ENCODE measurements at regions not wholly inside any gene's neighbourhood (a gene's known extent, or its start where the extent isn't known, plus 50 kb on each side); places are given as distances from the start of the nearest gene placed in this dataset.

- H3K27me3 Mint-ChIP-seq: peaks cover 3 to 4% of the 10 kb centered on the region in 2 donors
- CTCF ChIA-PET: no interaction called here
Observed at GRCh38 chr4:129218360-129218759, 122.4 kb downstream of the C4orf33 start.

GRCh38 chr4:129218897-129219296 is 122.9 kb downstream of the C4orf33 start:
- POLR2A ChIA-PET: no interaction called here
- H3K27ac Mint-ChIP-seq: no peak overlapping the region
- no peaks in the 10 kb centered on the region for H3K4me1 ChIP-seq (ENCODE audit: insufficient read depth, low read length)
- CTCF ChIA-PET: no interaction called here
- H3K36me3 ChIP-seq (ENCODE audit: insufficient read depth, low read length): no peaks in the 10 kb centered on the region
- no peaks in the 10 kb centered on the region for H3K9me3 ChIP-seq (ENCODE audit: low read length)
- peaks cover 0 to 1% (median 0%) of the 10 kb centered on the region in 5 donors for H3K9me3 Mint-ChIP-seq
- H3K36me3 Mint-ChIP-seq: no peaks in the 10 kb centered on the region
- no peak for DNase-seq
- H3K27me3 ChIP-seq (ENCODE audit: insufficient read depth, low read length, poor library complexity, severe bottlenecking): no peaks in the 10 kb centered on the region
- no peak overlapping the region for H3K4me3 ChIP-seq (ENCODE audit: low read length)
- H3K4me1 Mint-ChIP-seq: no peaks in the 10 kb centered on the region
- no peak overlapping the region for H3K27ac ChIP-seq (ENCODE audit: low read depth, low read length)
- no peak overlapping the region for H3K4me3 Mint-ChIP-seq
- H3K27me3 Mint-ChIP-seq: peaks cover 3 to 4% of the 10 kb centered on the region in 2 donors

More at GRCh38 chr4:129218360-129218759, 122.4 kb downstream of the C4orf33 start:
- DNase-seq: no peak
- Mint-ChIP-seq H3K4me1 (no peaks in the 10 kb centered on the region), H3K36me3 (no peaks in the 10 kb centered on the region), H3K27ac (no peak overlapping the region), H3K9me3 (peaks cover 0 to 1% (median 0%) of the 10 kb centered on the region in 5 donors), H3K4me3 (no peak overlapping the region)
- no peaks in the 10 kb centered on the region for H3K27me3 ChIP-seq (ENCODE audit: insufficient read depth, low read length, poor library complexity, severe bottlenecking)
- no peaks in the 10 kb centered on the region for H3K9me3 ChIP-seq (ENCODE audit: low read length)
- H3K27ac ChIP-seq (ENCODE audit: low read depth, low read length): no peak overlapping the region
- H3K4me3 ChIP-seq (ENCODE audit: low read length): no peak overlapping the region
- POLR2A ChIA-PET: no interaction called here
- H3K36me3 ChIP-seq (ENCODE audit: insufficient read depth, low read length): no peaks in the 10 kb centered on the region
- no peaks in the 10 kb centered on the region for H3K4me1 ChIP-seq (ENCODE audit: insufficient read depth, low read length)

- H3K4me1 Mint-ChIP-seq: no peaks in the 10 kb centered on the region
- H3K27ac Mint-ChIP-seq: no peak overlapping the region
- POLR2A ChIA-PET: no interaction called here
- Histone ChIP-seq H3K27me3 (ENCODE audit: insufficient read depth, low read length, poor library complexity, severe bottlenecking) (no peaks in the 10 kb centered on the region), H3K36me3 (ENCODE audit: insufficient read depth, low read length) (no peaks in the 10 kb centered on the region), H3K4me3 (ENCODE audit: low read length) (no peak overlapping the region), H3K9me3 (ENCODE audit: low read length) (no peaks in the 10 kb centered on the region), H3K27ac (ENCODE audit: low read depth, low read length) (no peak overlapping the region), H3K4me1 (ENCODE audit: insufficient read depth, low read length) (no peaks in the 10 kb centered on the region)
- no peak for DNase-seq
- no peaks in the 10 kb centered on the region for H3K36me3 Mint-ChIP-seq
- peaks cover 3 to 8% of the 10 kb centered on the region in 2 donors for H3K27me3 Mint-ChIP-seq
- H3K9me3 Mint-ChIP-seq: peaks cover 0 to 1% (median 0%) of the 10 kb centered on the region in 5 donors
- no peak overlapping the region for H3K4me3 Mint-ChIP-seq
- CTCF ChIA-PET: no interaction called here
Observed at GRCh38 chr4:129220254-129220653, 124.3 kb downstream of the C4orf33 start.

- no peak overlapping the region for H3K27ac Mint-ChIP-seq
- Histone ChIP-seq H3K27me3 (ENCODE audit: insufficient read depth, low read length, poor library complexity, severe bottlenecking) (no peaks in the 10 kb centered on the region), H3K27ac (ENCODE audit: low read depth, low read length) (no peak overlapping the region), H3K4me1 (ENCODE audit: insufficient read depth, low read length) (no peaks in the 10 kb centered on the region), H3K9me3 (ENCODE audit: low read length) (no peaks in the 10 kb centered on the region), H3K36me3 (ENCODE audit: insufficient read depth, low read length) (no peaks in the 10 kb centered on the region), H3K4me3 (ENCODE audit: low read length) (no peak overlapping the region)
- ChIA-PET POLR2A (no interaction called here), CTCF (no interaction called here)
- DNase-seq: no peak
- no peaks in the 10 kb centered on the region for H3K4me1 Mint-ChIP-seq
- H3K9me3 Mint-ChIP-seq: no peaks in the 10 kb centered on the region
- no peaks in the 10 kb centered on the region for H3K36me3 Mint-ChIP-seq
- peaks cover 6 to 7% of the 10 kb centered on the region in 2 donors for H3K27me3 Mint-ChIP-seq
- H3K4me3 Mint-ChIP-seq: no peak overlapping the region
Observed at GRCh38 chr4:129223945-129224344, 128.0 kb downstream of the C4orf33 start.

- no peaks in the 10 kb centered on the region for H3K9me3 Mint-ChIP-seq
- ChIA-PET CTCF (no interaction called here), POLR2A (no interaction called here)
- no peaks in the 10 kb centered on the region for H3K4me1 Mint-ChIP-seq
- Histone ChIP-seq H3K36me3 (ENCODE audit: insufficient read depth, low read length) (no peaks in the 10 kb centered on the region), H3K9me3 (ENCODE audit: low read length) (no peaks in the 10 kb centered on the region), H3K27ac (ENCODE audit: low read depth, low read length) (no peak overlapping the region), H3K4me3 (ENCODE audit: low read length) (no peak overlapping the region), H3K27me3 (ENCODE audit: insufficient read depth, low read length, poor library complexity, severe bottlenecking) (no peaks in the 10 kb centered on the region), H3K4me1 (ENCODE audit: insufficient read depth, low read length) (no peaks in the 10 kb centered on the region)
- no peak overlapping the region for H3K27ac Mint-ChIP-seq
- no peak overlapping the region for H3K4me3 Mint-ChIP-seq
- DNase-seq: no peak
- peaks cover 9 to 16% of the 10 kb centered on the region in 2 donors for H3K27me3 Mint-ChIP-seq
- no peaks in the 10 kb centered on the region for H3K36me3 Mint-ChIP-seq
Observed at GRCh38 chr4:129230846-129231245, 134.9 kb downstream of the C4orf33 start.

GRCh38 chr4:129231945-129232588 is 136.1 kb downstream of the C4orf33 start:
- H3K4me3 ChIP-seq (ENCODE audit: low read length): no peak overlapping the region
- Mint-ChIP-seq H3K36me3 (no peaks in the 10 kb centered on the region), H3K4me1 (no peaks in the 10 kb centered on the region), H3K27me3 (peaks cover 9 to 16% of the 10 kb centered on the region in 2 donors), H3K9me3 (no peaks in the 10 kb centered on the region), H3K4me3 (no peak overlapping the region), H3K27ac (no peak overlapping the region)
- CTCF ChIA-PET: no interaction called here
- no peak overlapping the region for H3K27ac ChIP-seq (ENCODE audit: low read depth, low read length)
- POLR2A ChIA-PET: no interaction called here
- H3K27me3 ChIP-seq (ENCODE audit: insufficient read depth, low read length, poor library complexity, severe bottlenecking): no peaks in the 10 kb centered on the region
- H3K36me3 ChIP-seq (ENCODE audit: insufficient read depth, low read length): no peaks in the 10 kb centered on the region
- no peaks in the 10 kb centered on the region for H3K4me1 ChIP-seq (ENCODE audit: insufficient read depth, low read length)
- no peak for DNase-seq
- H3K9me3 ChIP-seq (ENCODE audit: low read length): no peaks in the 10 kb centered on the region

- no peaks in the 10 kb centered on the region for H3K4me1 ChIP-seq (ENCODE audit: insufficient read depth, low read length)
- H3K27ac ChIP-seq (ENCODE audit: low read depth, low read length): no peak overlapping the region
- CTCF ChIA-PET: no interaction called here
- H3K4me1 Mint-ChIP-seq: no peaks in the 10 kb centered on the region
- no peak overlapping the region for H3K27ac Mint-ChIP-seq
- no peaks in the 10 kb centered on the region for H3K9me3 ChIP-seq (ENCODE audit: low read length)
- H3K36me3 ChIP-seq (ENCODE audit: insufficient read depth, low read length): no peaks in the 10 kb centered on the region
- POLR2A ChIA-PET: no interaction called here
- no peaks in the 10 kb centered on the region for H3K36me3 Mint-ChIP-seq
- no peak overlapping the region for H3K4me3 Mint-ChIP-seq
- no peak overlapping the region for H3K4me3 ChIP-seq (ENCODE audit: low read length)
- peaks cover 9 to 16% of the 10 kb centered on the region in 2 donors for H3K27me3 Mint-ChIP-seq
- no peaks in the 10 kb centered on the region for H3K27me3 ChIP-seq (ENCODE audit: insufficient read depth, low read length, poor library complexity, severe bottlenecking)
- no peaks in the 10 kb centered on the region for H3K9me3 Mint-ChIP-seq
- no peak for DNase-seq
Observed at GRCh38 chr4:129232589-129233337, 136.8 kb downstream of the C4orf33 start.

- ChIA-PET CTCF (no interaction called here), POLR2A (no interaction called here)
- H3K27me3 Mint-ChIP-seq: peaks cover 8 to 15% of the 10 kb centered on the region in 2 donors
Observed at GRCh38 chr4:129233691-129234090, 137.7 kb downstream of the C4orf33 start.

More at GRCh38 chr4:129233691-129234090, 137.7 kb downstream of the C4orf33 start:
- no peak overlapping the region for H3K4me3 ChIP-seq (ENCODE audit: low read length)
- no peaks in the 10 kb centered on the region for H3K9me3 ChIP-seq (ENCODE audit: low read length)
- H3K4me1 Mint-ChIP-seq: no peaks in the 10 kb centered on the region
- no peak for DNase-seq
- no peaks in the 10 kb centered on the region for H3K27me3 ChIP-seq (ENCODE audit: insufficient read depth, low read length, poor library complexity, severe bottlenecking)
- H3K36me3 Mint-ChIP-seq: no peaks in the 10 kb centered on the region
- no peak overlapping the region for H3K27ac Mint-ChIP-seq
- H3K4me1 ChIP-seq (ENCODE audit: insufficient read depth, low read length): no peaks in the 10 kb centered on the region
- no peaks in the 10 kb centered on the region for H3K36me3 ChIP-seq (ENCODE audit: insufficient read depth, low read length)
- H3K4me3 Mint-ChIP-seq: no peak overlapping the region
- H3K9me3 Mint-ChIP-seq: no peaks in the 10 kb centered on the region
- no peak overlapping the region for H3K27ac ChIP-seq (ENCODE audit: low read depth, low read length)

All from CD8-positive, alpha-beta memory T cell (primary cell).